ENCODE measurements at regions not wholly inside any gene's neighbourhood (a gene's known extent, or its start where the extent isn't known, plus 50 kb on each side); places are given as distances from the start of the nearest gene placed in this dataset.
"Not testable (repeated sequence)": the region's sequence is repeated elsewhere in the genome, so short reads cannot be mapped to it uniquely, and the experiment has no call there.

DNA sequence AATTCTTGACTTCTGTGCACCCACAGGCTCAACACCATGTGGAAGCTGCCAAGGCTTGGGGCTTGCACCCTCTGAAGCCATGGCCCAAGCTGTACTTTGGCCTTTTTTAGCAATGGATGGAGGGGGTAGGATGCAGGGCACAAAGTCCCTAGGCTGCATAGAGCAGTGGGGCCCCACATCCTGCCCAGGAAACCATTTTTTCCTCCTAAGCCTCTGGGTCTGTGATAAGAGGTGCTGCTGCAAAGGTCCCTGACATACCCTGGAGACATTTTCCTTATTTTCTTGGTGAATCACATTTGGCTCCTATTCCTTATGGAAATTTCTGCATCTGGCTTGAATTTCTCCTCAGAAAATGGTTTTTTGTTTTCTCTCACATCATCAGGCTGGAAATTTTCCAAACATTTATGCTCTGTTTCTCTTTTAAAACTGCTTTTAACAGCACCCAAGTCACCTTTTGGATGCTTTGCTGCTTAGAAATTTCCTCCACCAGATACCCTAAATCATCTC, 482.7 kb upstream of the TLE4 start:
- Mint-ChIP-seq H3K27me3 (ENCODE audit: low read depth) (no peaks in the 10 kb centered on the region), H3K4me1 (ENCODE audit: low read depth) (no peaks in the 10 kb centered on the region), H3K4me3 (no peak overlapping the region), H3K27ac (no peak overlapping the region), H3K9me3 (peaks cover 6% of the 10 kb centered on the region), H3K36me3 (ENCODE audit: low read depth) (no peaks in the 10 kb centered on the region)

DNA sequence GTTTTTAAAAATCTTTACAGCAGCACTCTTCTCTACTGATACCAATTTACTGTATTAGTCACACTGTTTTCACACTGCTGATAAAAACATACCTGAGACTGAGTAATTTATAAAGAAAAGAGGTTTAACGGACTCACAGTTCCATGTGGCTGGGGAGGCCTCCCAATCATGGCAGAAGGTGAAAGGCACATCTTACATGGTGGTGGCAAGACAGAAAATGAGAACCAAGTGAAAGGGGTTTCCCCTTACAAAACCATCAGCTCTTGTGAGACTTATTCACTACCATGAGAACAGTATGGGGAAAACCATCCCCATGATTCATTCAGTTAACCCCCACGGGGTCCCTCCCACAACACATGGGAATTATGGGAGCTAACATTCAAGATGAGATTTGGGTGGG, 481.9 kb upstream of the TLE4 start:
- H3K36me3 Mint-ChIP-seq (ENCODE audit: low read depth); H3K9me3 Mint-ChIP-seq; H3K27me3 Mint-ChIP-seq (ENCODE audit: low read depth); H3K4me1 Mint-ChIP-seq (ENCODE audit: low read depth); H3K27ac Mint-ChIP-seq; H3K4me3 Mint-ChIP-seq: not testable (repeated sequence)

DNA sequence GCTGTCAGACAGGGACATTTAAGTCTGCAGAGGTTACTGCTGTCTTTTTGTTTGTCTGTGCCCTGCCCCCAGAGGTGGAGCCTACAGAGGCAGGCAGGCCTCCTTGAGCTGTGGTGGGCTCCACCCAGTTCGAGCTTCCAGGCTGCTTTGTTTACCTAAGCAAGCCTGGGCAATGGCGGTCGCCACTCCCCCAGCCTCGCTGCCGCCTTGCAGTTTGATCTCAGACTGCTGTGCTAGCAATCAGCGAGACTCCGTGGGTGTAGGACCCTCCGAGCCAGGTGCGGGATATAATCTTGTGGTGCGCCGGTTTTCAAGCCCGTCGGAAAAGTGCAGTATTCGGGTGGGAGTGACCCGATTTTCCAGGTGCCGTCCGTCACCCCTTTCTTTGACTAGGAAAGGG, 468.5 kb upstream of the TLE4 start:
- H3K9me3 Mint-ChIP-seq: peaks cover 14% of the 10 kb centered on the region
- H3K27ac Mint-ChIP-seq; H3K36me3 Mint-ChIP-seq (ENCODE audit: low read depth); H3K27me3 Mint-ChIP-seq (ENCODE audit: low read depth); H3K4me3 Mint-ChIP-seq; H3K4me1 Mint-ChIP-seq (ENCODE audit: low read depth): not testable (repeated sequence)

DNA sequence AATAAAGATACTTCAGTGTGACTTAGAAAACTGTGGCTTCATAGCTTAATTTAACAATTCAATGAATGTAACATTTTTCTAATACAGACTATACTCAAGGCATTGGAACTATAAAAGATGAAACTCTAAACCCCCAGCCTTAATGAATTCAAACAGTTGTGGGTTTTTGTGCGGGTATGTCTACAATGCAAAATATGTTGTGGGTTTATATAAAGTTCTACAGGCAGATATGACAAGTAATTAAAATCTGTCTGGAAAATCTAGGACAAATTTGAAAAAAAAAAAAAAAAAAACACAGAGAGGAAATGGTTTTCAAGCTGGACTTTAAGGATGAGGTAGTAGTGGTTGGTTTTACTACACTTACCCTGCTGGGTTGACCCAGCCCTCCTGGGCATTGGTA, 467.5 kb upstream of the TLE4 start:
- H3K27me3 Mint-ChIP-seq (ENCODE audit: low read depth): no peaks in the 10 kb centered on the region
- no peaks in the 10 kb centered on the region for H3K4me1 Mint-ChIP-seq (ENCODE audit: low read depth)
- H3K27ac Mint-ChIP-seq: no peak overlapping the region
- H3K36me3 Mint-ChIP-seq (ENCODE audit: low read depth): no peaks in the 10 kb centered on the region
- H3K9me3 Mint-ChIP-seq: peaks cover 14% of the 10 kb centered on the region
- no peak overlapping the region for H3K4me3 Mint-ChIP-seq

- Mint-ChIP-seq H3K9me3 (peaks cover 19% of the 10 kb centered on the region), H3K4me3 (no peak overlapping the region), H3K36me3 (ENCODE audit: low read depth) (no peaks in the 10 kb centered on the region), H3K27me3 (ENCODE audit: low read depth) (no peaks in the 10 kb centered on the region), H3K4me1 (ENCODE audit: low read depth) (no peaks in the 10 kb centered on the region), H3K27ac (no peak overlapping the region)
Measured at GRCh38 chr9:79104951-79105350, 466.8 kb upstream of the TLE4 start.

- Mint-ChIP-seq H3K36me3 (ENCODE audit: low read depth) (no peaks in the 10 kb centered on the region), H3K27ac (no peak overlapping the region), H3K27me3 (ENCODE audit: low read depth) (no peaks in the 10 kb centered on the region), H3K4me3 (no peak overlapping the region), H3K9me3 (peaks cover 19% of the 10 kb centered on the region), H3K4me1 (ENCODE audit: low read depth) (no peaks in the 10 kb centered on the region)
Measured at GRCh38 chr9:79107911-79108676, 463.7 kb upstream of the TLE4 start.

- no peak overlapping the region for H3K27ac Mint-ChIP-seq
- H3K27me3 Mint-ChIP-seq (ENCODE audit: low read depth): no peaks in the 10 kb centered on the region
- peaks cover 11% of the 10 kb centered on the region for H3K9me3 Mint-ChIP-seq
- no peaks in the 10 kb centered on the region for H3K4me1 Mint-ChIP-seq (ENCODE audit: low read depth)
- H3K36me3 Mint-ChIP-seq (ENCODE audit: low read depth): no peaks in the 10 kb centered on the region
- H3K4me3 Mint-ChIP-seq: no peak overlapping the region
Measured at GRCh38 chr9:79111653-79112052, 460.1 kb upstream of the TLE4 start.

DNA sequence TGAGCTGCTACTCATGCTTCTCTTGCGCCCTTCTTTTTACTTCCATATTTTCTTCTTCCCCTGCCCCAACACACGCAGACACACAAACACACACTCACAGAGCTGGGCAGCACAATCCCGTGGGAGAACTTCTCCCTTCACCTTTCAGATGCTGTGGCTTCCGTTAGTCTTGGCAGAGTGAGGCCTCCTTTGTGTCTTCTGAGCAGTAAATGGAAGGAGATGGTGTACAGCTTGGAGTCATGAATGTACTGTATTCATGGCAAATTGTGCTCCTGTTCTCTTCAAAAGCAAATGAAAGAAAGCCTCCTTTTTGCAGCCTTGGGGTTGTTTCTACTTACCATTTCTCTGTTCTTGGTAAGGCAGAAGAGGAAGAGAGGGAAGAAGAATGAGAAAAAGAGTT, 456.6 kb upstream of the TLE4 start:
- Mint-ChIP-seq H3K9me3 (no peaks in the 10 kb centered on the region), H3K27me3 (ENCODE audit: low read depth) (no peaks in the 10 kb centered on the region), H3K36me3 (ENCODE audit: low read depth) (no peaks in the 10 kb centered on the region), H3K4me3 (no peak overlapping the region), H3K4me1 (ENCODE audit: low read depth) (no peaks in the 10 kb centered on the region), H3K27ac (no peak overlapping the region)

DNA sequence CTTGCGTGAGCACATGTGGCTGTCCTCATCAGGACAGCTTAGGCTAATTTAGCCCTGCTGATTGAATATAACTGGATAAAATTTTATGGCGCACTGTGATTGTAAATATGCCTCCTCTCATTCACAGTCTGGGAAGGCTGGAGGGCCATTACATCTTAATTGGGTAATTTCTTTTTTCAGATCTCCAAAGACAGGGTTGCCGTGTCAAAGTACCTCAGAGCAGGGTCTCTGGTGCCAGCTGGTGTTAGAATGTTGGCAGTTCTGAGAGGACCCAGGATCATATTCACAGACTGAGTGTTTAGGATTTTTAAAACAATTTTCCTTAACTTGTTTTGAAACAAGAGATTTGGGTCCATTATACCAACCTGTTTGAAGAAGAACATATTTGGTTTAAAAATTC, 455.7 kb upstream of the TLE4 start:
- H3K36me3 Mint-ChIP-seq (ENCODE audit: low read depth): no peaks in the 10 kb centered on the region
- H3K4me3 Mint-ChIP-seq: no peak overlapping the region
- H3K27me3 Mint-ChIP-seq (ENCODE audit: low read depth): no peaks in the 10 kb centered on the region
- H3K27ac Mint-ChIP-seq: no peak overlapping the region
- H3K9me3 Mint-ChIP-seq: no peaks in the 10 kb centered on the region
- H3K4me1 Mint-ChIP-seq (ENCODE audit: low read depth): no peaks in the 10 kb centered on the region

GRCh38 chr9:79116709-79117108, 455.1 kb upstream of the TLE4 start:
- H3K27me3 Mint-ChIP-seq (ENCODE audit: low read depth): no peaks in the 10 kb centered on the region
- H3K9me3 Mint-ChIP-seq: no peaks in the 10 kb centered on the region
- no peak overlapping the region for H3K27ac Mint-ChIP-seq
- H3K4me3 Mint-ChIP-seq: no peak overlapping the region
- no peaks in the 10 kb centered on the region for H3K36me3 Mint-ChIP-seq (ENCODE audit: low read depth)
- H3K4me1 Mint-ChIP-seq (ENCODE audit: low read depth): no peaks in the 10 kb centered on the region

DNA sequence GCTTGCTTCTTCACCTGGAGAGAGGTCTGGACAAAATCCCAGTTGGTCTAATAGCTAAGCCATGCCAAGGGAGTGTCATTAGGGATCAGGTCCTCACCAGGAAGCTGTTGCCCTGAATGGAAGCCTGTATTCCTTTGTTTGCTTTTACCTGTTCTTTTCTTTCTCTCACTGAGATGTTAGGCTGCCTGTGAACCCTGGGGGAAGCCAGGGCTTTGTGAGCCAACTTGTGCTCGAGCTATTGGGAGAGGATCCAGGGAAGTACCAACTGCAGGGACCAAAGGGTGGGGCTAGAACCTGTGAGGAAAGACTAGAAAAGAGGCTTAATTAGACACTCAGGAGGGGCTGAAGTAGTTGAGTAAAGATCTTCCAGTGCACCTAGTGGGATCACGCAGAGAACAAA, 451.2 kb upstream of the TLE4 start:
- H3K27ac Mint-ChIP-seq: no peak overlapping the region
- H3K36me3 Mint-ChIP-seq (ENCODE audit: low read depth): no peaks in the 10 kb centered on the region
- no peak overlapping the region for H3K4me3 Mint-ChIP-seq
- H3K4me1 Mint-ChIP-seq (ENCODE audit: low read depth): no peaks in the 10 kb centered on the region
- H3K9me3 Mint-ChIP-seq: no peaks in the 10 kb centered on the region
- no peaks in the 10 kb centered on the region for H3K27me3 Mint-ChIP-seq (ENCODE audit: low read depth)

DNA sequence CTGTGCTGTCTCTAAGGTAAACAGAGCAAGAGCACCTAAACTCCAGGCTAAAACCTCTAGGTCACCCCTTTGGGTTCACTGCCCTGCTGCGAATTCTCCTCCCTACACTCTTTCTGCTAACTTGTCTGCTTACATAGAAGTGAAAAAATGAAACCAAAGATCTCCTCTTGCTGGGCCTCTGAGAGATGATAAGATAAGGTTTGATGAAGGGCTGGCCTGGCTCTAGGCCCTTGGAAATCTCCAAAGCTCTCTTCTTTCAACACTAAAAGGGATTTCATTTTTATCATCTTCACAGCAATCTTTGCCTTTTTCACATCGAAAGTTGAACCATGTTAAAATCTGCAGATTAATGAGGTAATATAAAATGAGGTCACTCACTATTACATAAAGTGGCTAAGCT, 450.8 kb upstream of the TLE4 start:
- no peaks in the 10 kb centered on the region for H3K4me1 Mint-ChIP-seq (ENCODE audit: low read depth)
- no peak overlapping the region for H3K27ac Mint-ChIP-seq
- H3K4me3 Mint-ChIP-seq: no peak overlapping the region
- H3K36me3 Mint-ChIP-seq (ENCODE audit: low read depth): no peaks in the 10 kb centered on the region
- no peaks in the 10 kb centered on the region for H3K27me3 Mint-ChIP-seq (ENCODE audit: low read depth)
- H3K9me3 Mint-ChIP-seq: no peaks in the 10 kb centered on the region

- Mint-ChIP-seq H3K27ac (no peak overlapping the region), H3K4me3 (no peak overlapping the region), H3K36me3 (ENCODE audit: low read depth) (no peaks in the 10 kb centered on the region), H3K4me1 (ENCODE audit: low read depth) (no peaks in the 10 kb centered on the region), H3K27me3 (ENCODE audit: low read depth) (no peaks in the 10 kb centered on the region), H3K9me3 (no peaks in the 10 kb centered on the region)
Measured at GRCh38 chr9:79123415-79123814, 448.4 kb upstream of the TLE4 start.

GRCh38 chr9:79127661-79128060, 444.1 kb upstream of the TLE4 start:
- H3K36me3 Mint-ChIP-seq (ENCODE audit: low read depth): no peaks in the 10 kb centered on the region
- H3K27me3 Mint-ChIP-seq (ENCODE audit: low read depth): no peaks in the 10 kb centered on the region
- H3K4me1 Mint-ChIP-seq (ENCODE audit: low read depth): no peaks in the 10 kb centered on the region
- H3K9me3 Mint-ChIP-seq: no peaks in the 10 kb centered on the region
- H3K4me3 Mint-ChIP-seq: no peak overlapping the region
- H3K27ac Mint-ChIP-seq: no peak overlapping the region

- H3K27me3 Mint-ChIP-seq (ENCODE audit: low read depth): no peaks in the 10 kb centered on the region
- H3K4me1 Mint-ChIP-seq (ENCODE audit: low read depth): no peaks in the 10 kb centered on the region
- no peaks in the 10 kb centered on the region for H3K9me3 Mint-ChIP-seq
- H3K36me3 Mint-ChIP-seq (ENCODE audit: low read depth): no peaks in the 10 kb centered on the region
- no peak overlapping the region for H3K27ac Mint-ChIP-seq
- H3K4me3 Mint-ChIP-seq: no peak overlapping the region
Measured at GRCh38 chr9:79129865-79130480, 441.8 kb upstream of the TLE4 start.

All from T-helper 1 cell treated with Interleukin-12 subunit alpha and Interleukin-12 subunit beta and Interleukin-4 antibody, amounts not matched to agents 30 μg/mL and 1 μg/mL, for 36 hours (primary cell).